ENCODE measurements at regions not wholly inside any gene's neighbourhood (a gene's known extent, or its start where the extent isn't known, plus 50 kb on each side); places are given as distances from the start of the nearest gene placed in this dataset.

DNA sequence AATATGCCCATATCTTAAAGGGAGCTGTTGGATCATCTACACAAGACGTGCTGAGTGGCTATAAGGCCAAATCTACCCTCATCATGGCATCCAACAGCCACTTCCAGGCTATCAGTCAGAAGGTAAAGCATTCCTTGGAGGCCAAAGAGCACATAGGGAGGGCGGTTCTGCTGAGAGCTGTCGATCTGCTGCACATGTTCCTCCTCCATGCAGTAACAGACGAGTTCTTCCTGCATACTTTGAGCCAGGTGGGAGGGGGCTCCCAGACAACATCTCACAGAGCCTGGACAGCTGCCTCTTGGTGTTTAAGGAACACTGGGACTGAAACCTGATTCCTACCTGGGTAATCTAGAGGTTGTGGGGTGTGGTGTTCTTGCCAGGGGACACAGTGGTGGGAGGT is 93.3 kb upstream of the RAI14 start:
- no peak for TF ChIP-seq CTCF (IDR thresholded peaks at IDR 0.05; ENCODE audit: low read depth, low read length, missing control alignments)
- no peak overlapping the region for H3K4me3 ChIP-seq (ENCODE audit: low read depth, low read length)
- DNase-seq (ENCODE audit: low read depth) = no peak

DNA sequence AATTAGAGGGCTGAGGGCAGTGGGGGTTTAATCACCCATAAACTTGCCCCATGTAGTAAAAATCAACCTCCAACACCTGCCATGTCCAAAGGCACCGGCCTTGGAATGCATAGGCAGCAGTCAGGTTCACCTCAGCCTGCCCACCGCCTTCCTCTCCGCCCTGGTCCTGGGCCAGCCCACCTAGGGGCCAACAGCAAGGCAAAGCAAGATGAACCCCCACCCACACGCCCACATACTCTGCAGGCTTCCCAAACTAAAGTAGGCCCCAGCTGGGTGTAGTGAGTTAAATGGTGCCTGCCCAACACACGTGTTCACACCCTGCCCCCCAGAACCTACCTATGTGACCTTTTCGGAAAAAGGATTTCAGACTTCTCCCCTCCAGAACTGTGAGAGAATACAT is 92.9 kb upstream of the RAI14 start:
- TF ChIP-seq CTCF (IDR thresholded peaks at IDR 0.05; ENCODE audit: low read depth, low read length, missing control alignments) = no peak
- no peak for DNase-seq (ENCODE audit: low read depth)
- H3K4me3 ChIP-seq (ENCODE audit: low read depth, low read length) = no peak overlapping the region

- no peak for DNase-seq (ENCODE audit: low read depth)
- no peak overlapping the region for H3K4me3 ChIP-seq (ENCODE audit: low read depth, low read length)
- no peak for TF ChIP-seq CTCF (IDR thresholded peaks at IDR 0.05; ENCODE audit: low read depth, low read length, missing control alignments)
These were observed 92.0 kb upstream of the RAI14 start for GRCh38 chr5:34563931-34564709.

DNA sequence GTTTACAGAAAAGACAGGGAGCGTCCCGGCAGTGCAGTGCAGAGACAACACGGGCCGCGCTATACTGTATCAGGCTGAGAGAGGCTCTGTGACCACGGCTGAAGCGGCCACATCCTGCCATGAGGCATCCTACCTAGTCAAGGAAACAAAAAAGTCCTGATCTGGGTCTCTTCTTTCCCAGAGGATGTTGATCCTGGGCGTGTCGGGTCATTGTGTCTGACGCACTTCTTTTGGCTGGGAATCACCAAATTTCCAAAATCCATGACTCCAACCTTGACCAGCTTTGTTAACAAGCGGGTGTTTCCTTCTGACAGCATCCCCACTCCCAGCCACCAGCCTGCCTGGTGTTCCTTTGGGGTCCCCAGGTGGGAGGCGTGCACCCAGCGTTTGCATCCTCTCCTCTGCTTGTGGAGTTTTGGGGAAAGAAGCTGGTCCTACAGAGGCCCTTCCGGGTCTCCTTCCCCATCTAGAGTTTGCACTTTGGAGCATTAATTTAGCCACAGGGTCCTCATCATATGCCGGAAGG is 91.4 kb upstream of the RAI14 start:
- DNase-seq (ENCODE audit: low read depth) = no peak
- H3K4me3 ChIP-seq (ENCODE audit: low read depth, low read length) = no peak overlapping the region
- no peak for TF ChIP-seq CTCF (IDR thresholded peaks at IDR 0.05; ENCODE audit: low read depth, low read length, missing control alignments)

DNA sequence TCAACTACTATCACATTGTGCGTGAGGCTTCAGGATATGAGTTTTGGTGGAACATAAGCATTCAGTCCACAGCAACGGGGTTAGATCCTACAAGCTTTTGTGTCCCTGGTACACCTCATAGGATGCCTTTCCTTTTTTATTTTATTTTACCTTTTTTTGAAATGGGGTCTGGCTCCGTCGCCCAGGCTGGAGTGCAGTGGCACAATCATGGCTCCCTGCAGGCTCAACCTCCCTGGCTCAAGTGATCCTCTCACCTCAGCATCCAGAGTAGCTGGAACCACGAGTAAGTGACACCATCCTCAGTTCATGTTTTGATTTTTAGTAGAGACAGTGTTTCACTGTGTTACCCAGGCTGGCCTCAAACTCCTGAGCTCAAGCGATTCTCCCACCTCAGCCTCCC is 86.0 kb upstream of the RAI14 start:
- DNase-seq (ENCODE audit: low read depth) = no peak
- no peak for TF ChIP-seq CTCF (IDR thresholded peaks at IDR 0.05; ENCODE audit: low read depth, low read length, missing control alignments)
- no peak overlapping the region for H3K4me3 ChIP-seq (ENCODE audit: low read depth, low read length)

DNA sequence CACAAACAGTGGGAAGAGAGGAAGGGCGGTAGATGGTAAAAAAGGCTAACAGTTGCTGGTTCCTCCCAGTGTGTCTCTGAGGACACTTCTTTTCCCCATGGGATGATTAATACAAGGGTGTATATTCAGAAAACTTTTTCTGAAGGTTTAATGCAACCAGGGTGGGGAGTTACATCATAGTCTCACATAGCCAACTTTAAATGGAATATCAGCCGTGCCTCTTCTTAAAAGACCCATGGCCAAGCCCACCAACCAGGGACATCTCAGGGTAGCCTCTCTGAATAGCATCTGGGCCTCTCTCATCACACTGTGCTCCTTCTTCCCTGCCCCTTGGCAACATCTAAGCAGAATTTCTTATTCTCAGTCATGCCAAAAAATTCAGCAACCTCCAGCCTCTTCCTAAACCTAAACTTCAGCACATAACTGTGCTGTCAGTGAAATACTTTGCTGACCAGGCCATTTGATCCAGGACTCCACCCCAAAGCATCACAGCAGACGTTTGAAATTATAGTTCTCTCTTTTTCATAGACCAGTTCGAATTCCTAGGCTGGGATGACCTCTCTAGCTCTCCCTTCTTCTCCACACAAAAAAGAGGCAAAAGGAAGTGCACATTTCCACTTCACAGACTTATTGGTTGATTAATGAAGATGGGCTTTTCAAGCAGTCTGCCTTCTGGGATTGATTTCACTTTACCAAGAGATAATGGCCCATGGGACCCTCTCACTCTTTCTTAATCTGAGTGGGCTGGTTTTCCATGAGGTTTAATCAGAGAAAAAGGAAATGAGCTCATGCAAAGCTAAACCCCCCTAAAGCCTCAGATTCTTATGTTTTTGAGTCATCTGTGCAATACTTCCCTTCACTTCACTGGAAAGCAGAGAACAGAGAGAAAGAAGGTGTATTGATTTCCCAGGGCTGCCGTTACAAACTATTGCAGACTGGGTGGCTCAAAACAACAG is 85.1 kb upstream of the RAI14 start:
- H3K4me3 ChIP-seq (ENCODE audit: low read depth, low read length) = no peak overlapping the region
- DNase-seq (ENCODE audit: low read depth) = no peak
- no peak for TF ChIP-seq CTCF (IDR thresholded peaks at IDR 0.05; ENCODE audit: low read depth, low read length, missing control alignments)

Data from GM12864 (cell line).